Mesenchymal stem cell (in vitro differentiated cells and primary cell): ENCODE measurements at regions not wholly inside any gene's neighbourhood (a gene's known extent, or its start where the extent isn't known, plus 50 kb on each side); places are given as distances from the start of the nearest gene placed in this dataset.
A peak's percentile ranks its signal among the peaks of the same experiment; 100 is the strongest.

Experiments used
- DNase-seq: peaks from one replicate; pipeline ENCODE4 v3.0.0-alpha.2; 2013
- H2AFZ ChIP-seq: one replicate; pipeline ENCODE4 v1.6.1; 2013; ENCODE audit warnings: low read depth, mild to moderate bottlenecking, control low read depth, inconsistent platforms, low read length, moderate library complexity
- H2AK5ac ChIP-seq: 2 replicates; pipeline ENCODE4 v1.6.1; 2013; ENCODE audit warnings: low read length, moderate library complexity, mild to moderate bottlenecking, inconsistent platforms; ENCODE audit not compliant: severe bottlenecking
- H2BK120ac ChIP-seq: one replicate; pipeline ENCODE4 v1.6.1; 2013; ENCODE audit warnings: low read depth, mild to moderate bottlenecking, inconsistent platforms, low read length, moderate library complexity
- H2BK12ac ChIP-seq, 2 experiments: one replicate each; pipeline ENCODE4 v1.6.1; 2013; ENCODE audit warnings: inconsistent platforms in 2 of 2, low read length in 2 of 2, mild to moderate bottlenecking in 2 of 2, moderate library complexity in 2 of 2, control low read depth in 1 of 2
- H2BK15ac ChIP-seq: one replicate; pipeline ENCODE4 v1.6.1; 2013; ENCODE audit warnings: mild to moderate bottlenecking, low read depth, inconsistent platforms; ENCODE audit not compliant: poor library complexity, severe bottlenecking
- H2BK5ac ChIP-seq: 2 replicates; pipeline ENCODE4 v1.6.1; 2013; ENCODE audit warnings: low read depth, mild to moderate bottlenecking, low read length, control low read depth, inconsistent platforms; ENCODE audit not compliant: poor library complexity, severe bottlenecking
- H3K14ac ChIP-seq, 2 experiments: one replicate each; pipeline ENCODE4 v1.6.1; 2013; ENCODE audit warnings: inconsistent platforms in 2 of 2, low read length in 2 of 2, control low read depth in 1 of 2, mild to moderate bottlenecking in 1 of 2, moderate library complexity in 1 of 2
- H3K18ac ChIP-seq, 2 experiments: one replicate each; pipeline ENCODE4 v1.6.1; 2013; ENCODE audit warnings: inconsistent platforms in 2 of 2, low read length in 2 of 2, control low read depth in 1 of 2, low read depth in 1 of 2, mild to moderate bottlenecking in 1 of 2
- H3K23ac ChIP-seq, 2 experiments: one replicate each; pipeline ENCODE4 v1.6.1; 2013; ENCODE audit warnings: inconsistent platforms in 2 of 2, low read length in 2 of 2, mild to moderate bottlenecking in 2 of 2, moderate library complexity in 2 of 2, control low read depth in 1 of 2
- H3K27ac ChIP-seq: 2 replicates; pipeline ENCODE4 v1.5.1; 2013; ENCODE audit warnings: mild to moderate bottlenecking, moderate library complexity, low read length, control low read depth, inconsistent platforms; ENCODE audit not compliant: poor library complexity, severe bottlenecking
- H3K27me3 ChIP-seq, 2 experiments: 2 replicates each; pipeline versions ENCODE4 v1.6.1 to v1.7.0; 2013; ENCODE audit warnings: low read length in 2 of 2, mild to moderate bottlenecking in 2 of 2, moderate library complexity in 2 of 2, control low read depth in 1 of 2, inconsistent platforms in 1 of 2; ENCODE audit not compliant: control insufficient read depth in 1 of 2, insufficient read depth in 1 of 2
- H3K36me3 ChIP-seq, 2 experiments: 2 replicates each; pipeline versions ENCODE4 v1.6.1 to v1.7.0; 2013; ENCODE audit warnings: low read length in 2 of 2, control low read depth in 1 of 2, inconsistent platforms in 1 of 2, low read depth in 1 of 2, mild to moderate bottlenecking in 1 of 2; ENCODE audit not compliant: insufficient read depth in 2 of 2, control insufficient read depth in 1 of 2
- H3K4ac ChIP-seq, 2 experiments: one replicate each; pipeline ENCODE4 v1.6.1; 2013; ENCODE audit warnings: inconsistent platforms in 2 of 2, low read length in 2 of 2, mild to moderate bottlenecking in 2 of 2, moderate library complexity in 2 of 2, control low read depth in 1 of 2, low read depth in 1 of 2
- H3K4me1 ChIP-seq: 2 replicates; pipeline ENCODE4 v1.6.1; 2013; ENCODE audit warnings: low read depth, low read length, control low read depth; ENCODE audit not compliant: control insufficient read depth, insufficient read depth
- H3K4me2 ChIP-seq: 2 replicates; pipeline ENCODE4 v1.6.1; 2013; ENCODE audit warnings: low read length, mild to moderate bottlenecking, inconsistent platforms; ENCODE audit not compliant: poor library complexity, severe bottlenecking
- H3K4me3 ChIP-seq, 2 experiments: 2 replicates each; pipeline versions ENCODE4 v1.5.1 to v1.7.0; 2013; ENCODE audit warnings: low read length in 2 of 2, mild to moderate bottlenecking in 2 of 2, control low read depth in 1 of 2, low read depth in 1 of 2; ENCODE audit not compliant: insufficient read depth in 1 of 2
- H3K79me1 ChIP-seq: replicated peaks from 2 replicates; pipeline ENCODE4 v1.6.1; 2013; ENCODE audit warnings: mild to moderate bottlenecking, control low read depth, low read length, inconsistent platforms; ENCODE audit not compliant: poor library complexity, severe bottlenecking
- H3K9ac ChIP-seq: 2 replicates; pipeline ENCODE4 v1.7.0; 2013; ENCODE audit warnings: mild to moderate bottlenecking, low read length, moderate library complexity
- H3K9me3 ChIP-seq: 2 replicates; pipeline ENCODE4 v1.7.0; 2013; ENCODE audit warnings: mild to moderate bottlenecking, low read length; ENCODE audit not compliant: control insufficient read depth
- H4K8ac ChIP-seq: one replicate; pipeline ENCODE4 v1.6.1; 2013; ENCODE audit warnings: inconsistent platforms, mild to moderate bottlenecking, low read length, moderate library complexity
- H4K91ac ChIP-seq: one replicate; pipeline ENCODE4 v1.6.1; 2013; ENCODE audit warnings: mild to moderate bottlenecking, low read length, inconsistent platforms
- WGBS: methylation state at CpG from one replicate; pipeline ENCODE4 v1.1.7; 2013; ENCODE audit warnings: mixed read lengths; 5-methylcytosine and 5-hydroxymethylcytosine counted together

- Histone ChIP-seq H3K36me3 (no peaks in the 10 kb centered on the region), H2AK5ac (no peak overlapping the region), H3K14ac (no peak overlapping the region), H3K23ac (no peak overlapping the region), H2AFZ (no peak overlapping the region), H3K4me2 (no peak overlapping the region), H4K8ac (no peak overlapping the region), H3K27ac (peak overlapping the region; percentile 90), H3K4ac (no peak overlapping the region), H3K9me3 (no peaks in the 10 kb centered on the region), H2BK15ac (no peak overlapping the region), H3K79me1 (no peaks in the 10 kb centered on the region), H2BK12ac (no peak overlapping the region), H2BK5ac (no peak overlapping the region), H3K4me3 (no peak overlapping the region), H3K4me1 (peaks cover 5% of the 10 kb centered on the region), H4K91ac (no peak overlapping the region), H3K27me3 (peaks cover 7 to 13% of the 10 kb centered on the region in 2 experiments), H3K18ac (no peak overlapping the region), H2BK120ac (no peak overlapping the region), H3K9ac (no peak overlapping the region)
- DNase-seq = peak; percentile 5
- WGBS = 61% methylated on average over 10 of the region's 12 CpGs
Observed at GRCh38 chr7:26497801-26498596, 206.3 kb downstream of the SNX10 start.

GRCh38 chr7:26499315-26499897, 207.7 kb downstream of the SNX10 start:
- Histone ChIP-seq H2BK120ac (no peak overlapping the region), H2AFZ (no peak overlapping the region), H3K79me1 (no peaks in the 10 kb centered on the region), H3K14ac (no peak overlapping the region), H3K27ac (no peak overlapping the region), H3K36me3 (no peaks in the 10 kb centered on the region), H3K27me3 (peaks cover 14 to 15% of the 10 kb centered on the region in 2 experiments), H4K8ac (no peak overlapping the region), H3K4ac (no peak overlapping the region), H3K9ac (no peak overlapping the region), H2BK5ac (no peak overlapping the region), H3K18ac (no peak overlapping the region), H2BK12ac (no peak overlapping the region), H3K4me1 (peaks cover 5% of the 10 kb centered on the region), H3K23ac (no peak overlapping the region), H3K4me3 (no peak overlapping the region), H3K4me2 (no peak overlapping the region), H4K91ac (no peak overlapping the region), H2BK15ac (no peak overlapping the region), H3K9me3 (no peaks in the 10 kb centered on the region), H2AK5ac (peak overlapping the region; percentile 15)
- WGBS = 96% methylated on average over 2 of the region's 3 CpGs
- DNase-seq = no peak

GRCh38 chr7:26500749-26501352, 209.2 kb downstream of the SNX10 start:
- Histone ChIP-seq H2BK15ac (no peak overlapping the region), H3K4me1 (peaks cover 5% of the 10 kb centered on the region), H3K27ac (no peak overlapping the region), H2BK12ac (no peak overlapping the region), H3K4me3 (no peak overlapping the region), H3K27me3 (peaks cover 27 to 29% of the 10 kb centered on the region in 2 experiments), H3K18ac (no peak overlapping the region), H2BK120ac (no peak overlapping the region), H4K8ac (no peak overlapping the region), H3K23ac (no peak overlapping the region), H3K9ac (no peak overlapping the region), H2AK5ac (no peak overlapping the region), H3K4ac (no peak overlapping the region), H3K14ac (no peak overlapping the region), H3K4me2 (no peak overlapping the region), H3K9me3 (no peaks in the 10 kb centered on the region), H4K91ac (no peak overlapping the region), H2AFZ (no peak overlapping the region), H3K79me1 (no peaks in the 10 kb centered on the region), H3K36me3 (no peaks in the 10 kb centered on the region), H2BK5ac (no peak overlapping the region)
- WGBS = 62% methylated on average over 5 of the region's 6 CpGs
- peak; percentile 24 for DNase-seq

- H3K27ac ChIP-seq = no peak overlapping the region
- no peak overlapping the region for H3K23ac ChIP-seq
- no peak overlapping the region for H3K4me3 ChIP-seq
- no peak for DNase-seq
- no peak overlapping the region for H2AFZ ChIP-seq
- WGBS = 95% methylated on average over 6 of the region's 6 CpGs
- H3K9me3 ChIP-seq = no peaks in the 10 kb centered on the region
- H4K8ac ChIP-seq = no peak overlapping the region
- H2BK15ac ChIP-seq = no peak overlapping the region
- H4K91ac ChIP-seq = no peak overlapping the region
- H2AK5ac ChIP-seq = no peak overlapping the region
- H3K4me2 ChIP-seq = no peak overlapping the region
- no peaks in the 10 kb centered on the region for H3K4me1 ChIP-seq
- H3K9ac ChIP-seq = no peak overlapping the region
- H2BK12ac ChIP-seq = no peak overlapping the region
- H3K36me3 ChIP-seq = no peaks in the 10 kb centered on the region
- H3K79me1 ChIP-seq = no peaks in the 10 kb centered on the region
- no peak overlapping the region for H3K4ac ChIP-seq
- no peak overlapping the region for H2BK120ac ChIP-seq
- H3K14ac ChIP-seq = no peak overlapping the region
- no peak overlapping the region for H3K18ac ChIP-seq
- H2BK5ac ChIP-seq = no peak overlapping the region
- H3K27me3 ChIP-seq = peaks cover 30 to 43% of the 10 kb centered on the region in 2 experiments
Observed at GRCh38 chr7:26504411-26505120, 212.9 kb downstream of the SNX10 start.
